Smooth muscle cell (in vitro differentiated cells): ENCODE measurements at regions not wholly inside any gene's neighbourhood (a gene's known extent, or its start where the extent isn't known, plus 50 kb on each side); places are given as distances from the start of the nearest gene placed in this dataset.

Source experiments
- DNase-seq: peaks from one replicate; lab custom pipeline; 2025; ENCODE audit not compliant: unreplicated experiment; lab: John Stamatoyannopoulos, UW
- H2AFZ ChIP-seq: fragments of 200-600 bp; sonication (generic); 2 replicates; pipeline ENCODE4 v1.6.0; 2016; ENCODE audit warnings: antibody characterized with exemption, low read depth, mild to moderate bottlenecking
- H3F3A ChIP-seq: fragments of 200-600 bp; sonication (generic); 2 replicates; pipeline ENCODE4 v1.6.0; 2017; ENCODE audit warnings: antibody characterized with exemption, low read depth
- H3K27ac ChIP-seq: fragments of 200-600 bp; sonication (generic); 2 replicates; pipeline ENCODE4 v1.5.1; 2016; ENCODE audit warnings: low read depth, mild to moderate bottlenecking
- H3K27me3 ChIP-seq: fragments of 200-600 bp; sonication (generic); 2 replicates; pipeline ENCODE4 v1.6.1; 2016; ENCODE audit warnings: low read depth, mild to moderate bottlenecking
- H3K36me3 ChIP-seq: fragments of 200-600 bp; sonication (generic); 2 replicates; pipeline ENCODE4 v1.5.1; 2016; ENCODE audit warnings: low read depth
- H3K4me1 ChIP-seq: fragments of 200-600 bp; sonication (generic); 2 replicates; pipeline ENCODE4 v1.5.1; 2016; ENCODE audit warnings: low read depth
- H3K4me2 ChIP-seq: fragments of 200-600 bp; sonication (generic); 2 replicates; pipeline ENCODE4 v1.6.0; 2016; ENCODE audit warnings: mild to moderate bottlenecking
- H3K4me3 ChIP-seq: fragments of 200-600 bp; sonication (generic); 2 replicates; pipeline ENCODE4 v1.5.1; 2016; ENCODE audit warnings: mild to moderate bottlenecking
- H3K79me2 ChIP-seq: fragments of 200-600 bp; sonication (generic); 2 replicates; pipeline ENCODE4 v1.6.0; 2016; ENCODE audit warnings: low read depth, mild to moderate bottlenecking
- H3K9ac ChIP-seq: fragments of 200-600 bp; sonication (generic); 2 replicates; pipeline ENCODE4 v1.6.0; 2016; ENCODE audit warnings: low read depth
- H3K9me3 ChIP-seq: fragments of 200-600 bp; sonication (generic); replicated peaks from 2 replicates; pipeline ENCODE4 v1.5.1; 2016; ENCODE audit warnings: low read depth
- H4K20me1 ChIP-seq: fragments of 200-600 bp; sonication (generic); 2 replicates; pipeline ENCODE4 v1.6.0; 2016; ENCODE audit warnings: low read depth
- CTCF ChIP-seq: fragments of 200-600 bp; sonication (generic); IDR thresholded peaks from 2 replicates; pipeline ENCODE4 v1.5.1; 2017; ENCODE audit warnings: borderline replicate concordance, mild to moderate bottlenecking, antibody characterized with exemption; ENCODE audit not compliant: insufficient read depth, poor library complexity, severe bottlenecking
- WGBS: methylation state at CpG from one replicate; pipeline ENCODE4 v1.1.7; 2016; ENCODE audit warnings: low lambda C conversion rate; 5-methylcytosine and 5-hydroxymethylcytosine counted together

GRCh38 chr2:6773694-6774044 is 92.0 kb downstream of the CMPK2 start:
- peak overlapping the region; percentile 89 for H2AFZ ChIP-seq
- DNase-seq = no peak
- no peaks in the 10 kb centered on the region for H3K36me3 ChIP-seq
- peaks cover 12% of the 10 kb centered on the region for H3K4me1 ChIP-seq
- no peak overlapping the region for H3K4me3 ChIP-seq
- no peak overlapping the region for H3K9ac ChIP-seq
- H3K27ac ChIP-seq = no peak overlapping the region
- no peak overlapping the region for H3K4me2 ChIP-seq
- H4K20me1 ChIP-seq = no peaks in the 10 kb centered on the region
- H3K79me2 ChIP-seq = no peaks in the 10 kb centered on the region
- no peak for TF ChIP-seq CTCF
- no peaks in the 10 kb centered on the region for H3K9me3 ChIP-seq
- peaks cover 8% of the 10 kb centered on the region for H3K27me3 ChIP-seq
- 77% methylated on average over 7 of the region's 7 CpGs for WGBS
- no peaks in the 10 kb centered on the region for H3F3A ChIP-seq

GRCh38 chr2:6776125-6776524 is 89.6 kb downstream of the CMPK2 start:
- Histone ChIP-seq H3K9me3 (no peaks in the 10 kb centered on the region), H3K4me2 (no peak overlapping the region), H3K27me3 (peaks cover 8% of the 10 kb centered on the region), H2AFZ (no peak overlapping the region), H4K20me1 (no peaks in the 10 kb centered on the region), H3K27ac (no peak overlapping the region), H3K4me3 (no peak overlapping the region), H3K36me3 (no peaks in the 10 kb centered on the region), H3K4me1 (peaks cover 12% of the 10 kb centered on the region), H3K79me2 (no peaks in the 10 kb centered on the region), H3K9ac (no peak overlapping the region), H3F3A (no peaks in the 10 kb centered on the region)
- TF ChIP-seq CTCF = no peak
- 93% methylated on average over 4 of the region's 4 CpGs for WGBS
- no peak for DNase-seq

- TF ChIP-seq CTCF = no peak
- 96% methylated on average over 4 of the region's 4 CpGs for WGBS
Measured at GRCh38 chr2:6777626-6778025, 88.1 kb downstream of the CMPK2 start.

GRCh38 chr2:6780765-6781274 is 84.9 kb downstream of the CMPK2 start:
- WGBS = 78% methylated on average over 8 of the region's 8 CpGs
- Histone ChIP-seq H2AFZ (no peak overlapping the region), H3K27ac (no peak overlapping the region), H3K79me2 (no peaks in the 10 kb centered on the region), H3K4me2 (no peak overlapping the region), H3K4me3 (no peak overlapping the region), H4K20me1 (no peaks in the 10 kb centered on the region), H3K36me3 (no peaks in the 10 kb centered on the region), H3K4me1 (no peaks in the 10 kb centered on the region), H3K27me3 (no peaks in the 10 kb centered on the region), H3K9me3 (no peaks in the 10 kb centered on the region), H3F3A (no peaks in the 10 kb centered on the region), H3K9ac (no peak overlapping the region)
- TF ChIP-seq CTCF = no peak
- no peak for DNase-seq

More at GRCh38 chr2:6777626-6778025, 88.1 kb downstream of the CMPK2 start:
- no peaks in the 10 kb centered on the region for H3F3A ChIP-seq
- no peaks in the 10 kb centered on the region for H3K36me3 ChIP-seq
- DNase-seq = no peak
- peaks cover 4% of the 10 kb centered on the region for H3K4me1 ChIP-seq
- peaks cover 8% of the 10 kb centered on the region for H3K27me3 ChIP-seq
- H2AFZ ChIP-seq = no peak overlapping the region
- H3K9me3 ChIP-seq = no peaks in the 10 kb centered on the region
- no peaks in the 10 kb centered on the region for H4K20me1 ChIP-seq
- H3K79me2 ChIP-seq = no peaks in the 10 kb centered on the region
- no peak overlapping the region for H3K9ac ChIP-seq
- no peak overlapping the region for H3K27ac ChIP-seq
- no peak overlapping the region for H3K4me2 ChIP-seq
- no peak overlapping the region for H3K4me3 ChIP-seq
